ENCODE measurements at regions not wholly inside any gene's neighbourhood (a gene's known extent, or its start where the extent isn't known, plus 50 kb on each side); places are given as distances from the start of the nearest gene placed in this dataset.

- no peak for TF ChIP-seq CTCF (IDR thresholded peaks at IDR 0.05)
- no peak for TF ChIP-seq POLR2A (IDR thresholded peaks at IDR 0.05; ENCODE audit: low read depth)
- no peak for TF ChIP-seq EP300 (IDR thresholded peaks at IDR 0.05)
These were observed 300.8 kb upstream of the STXBP5 start for GRCh38 chr6:146903451-146903850.
